GM06990 (cell line): ENCODE measurements at regions not wholly inside any gene's neighbourhood (a gene's known extent, or its start where the extent isn't known, plus 50 kb on each side); places are given as distances from the start of the nearest gene placed in this dataset.

Experiments
- DNase-seq: peaks from one replicate; pipeline ENCODE4 v3.0.0-alpha.2; 2011; ENCODE audit not compliant: insufficient read length; ENCODE audit errors: extremely low read depth
- H3K27me3 ChIP-seq: replicated peaks from 2 replicates; pipeline ENCODE4 v1.6.0; 2011; ENCODE audit warnings: low read length; ENCODE audit not compliant: control insufficient read depth, insufficient read depth
- H3K36me3 ChIP-seq: 2 replicates; pipeline ENCODE4 v1.5.1; 2011; ENCODE audit warnings: low read length; ENCODE audit not compliant: control insufficient read depth, insufficient read depth
- H3K4me3 ChIP-seq: replicated peaks from 2 replicates; pipeline ENCODE4 v1.5.1; 2011; ENCODE audit warnings: low read depth, mild to moderate bottlenecking, control low read depth, low read length
- TF ChIP-seq, protein P1 (sequence below): IDR thresholded peaks from 2 replicates; pipeline ENCODE4 v1.5.1; 2011; ENCODE audit warnings: low read length, control low read depth, mild to moderate bottlenecking, inconsistent platforms; ENCODE audit not compliant: insufficient read depth, poor library complexity, severe bottlenecking

GRCh38 chr4:66307641-66308438 lies 637.6 kb upstream of the EPHA5 start:
- Histone ChIP-seq H3K4me3 (no peak overlapping the region), H3K36me3 (no peaks in the 10 kb centered on the region), H3K27me3 (no peaks in the 10 kb centered on the region)
- TF ChIP-seq, protein P1, sequence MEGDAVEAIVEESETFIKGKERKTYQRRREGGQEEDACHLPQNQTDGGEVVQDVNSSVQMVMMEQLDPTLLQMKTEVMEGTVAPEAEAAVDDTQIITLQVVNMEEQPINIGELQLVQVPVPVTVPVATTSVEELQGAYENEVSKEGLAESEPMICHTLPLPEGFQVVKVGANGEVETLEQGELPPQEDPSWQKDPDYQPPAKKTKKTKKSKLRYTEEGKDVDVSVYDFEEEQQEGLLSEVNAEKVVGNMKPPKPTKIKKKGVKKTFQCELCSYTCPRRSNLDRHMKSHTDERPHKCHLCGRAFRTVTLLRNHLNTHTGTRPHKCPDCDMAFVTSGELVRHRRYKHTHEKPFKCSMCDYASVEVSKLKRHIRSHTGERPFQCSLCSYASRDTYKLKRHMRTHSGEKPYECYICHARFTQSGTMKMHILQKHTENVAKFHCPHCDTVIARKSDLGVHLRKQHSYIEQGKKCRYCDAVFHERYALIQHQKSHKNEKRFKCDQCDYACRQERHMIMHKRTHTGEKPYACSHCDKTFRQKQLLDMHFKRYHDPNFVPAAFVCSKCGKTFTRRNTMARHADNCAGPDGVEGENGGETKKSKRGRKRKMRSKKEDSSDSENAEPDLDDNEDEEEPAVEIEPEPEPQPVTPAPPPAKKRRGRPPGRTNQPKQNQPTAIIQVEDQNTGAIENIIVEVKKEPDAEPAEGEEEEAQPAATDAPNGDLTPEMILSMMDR: no peak
- no peak for DNase-seq

GRCh38 chr4:66300336-66300934 lies 630.1 kb upstream of the EPHA5 start:
- no peaks in the 10 kb centered on the region for H3K36me3 ChIP-seq
- TF ChIP-seq, protein P1: no peak
- H3K27me3 ChIP-seq: no peaks in the 10 kb centered on the region
- no peak for DNase-seq
- no peak overlapping the region for H3K4me3 ChIP-seq

DNA sequence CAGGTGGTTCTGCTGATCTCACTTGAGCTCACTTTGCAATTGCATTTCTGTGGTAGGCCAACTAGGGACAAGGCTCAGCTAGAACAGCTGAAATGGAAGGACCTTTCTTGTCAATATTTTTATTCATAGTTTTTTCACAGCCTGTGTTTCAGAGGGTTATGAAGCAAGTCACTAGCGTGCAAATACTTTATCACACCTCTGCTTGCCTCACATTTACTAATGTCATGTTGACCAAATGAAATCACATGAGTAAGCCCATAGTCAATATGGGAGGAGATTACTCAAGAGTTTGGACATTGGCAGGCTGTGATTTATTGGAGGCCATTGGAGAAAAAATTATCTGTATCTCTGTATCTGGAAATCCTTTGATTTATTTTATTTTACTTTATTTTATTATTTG lies 628.3 kb upstream of the EPHA5 start:
- TF ChIP-seq, protein P1: no peak
- DNase-seq: no peak
- no peaks in the 10 kb centered on the region for H3K27me3 ChIP-seq
- no peak overlapping the region for H3K4me3 ChIP-seq
- no peaks in the 10 kb centered on the region for H3K36me3 ChIP-seq

DNA sequence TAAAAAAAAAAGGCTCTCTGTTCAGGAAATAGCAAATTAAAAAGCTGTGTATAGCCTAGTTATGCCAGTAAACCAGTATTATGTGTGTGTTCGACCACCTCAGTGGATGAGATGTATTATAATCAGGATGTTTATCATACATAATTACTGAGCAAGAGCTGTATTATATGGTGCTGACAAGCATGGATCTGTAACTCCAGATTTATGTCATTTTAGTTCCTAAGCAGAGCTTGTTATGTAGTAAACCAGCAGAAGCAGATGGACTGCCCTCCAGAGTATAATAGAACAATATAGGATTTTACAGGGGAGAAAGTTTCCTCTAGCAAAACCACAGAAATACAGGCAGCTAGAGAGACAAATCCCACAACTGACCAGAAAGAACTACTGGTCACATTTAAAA lies 627.4 kb upstream of the EPHA5 start:
- DNase-seq: no peak
- H3K27me3 ChIP-seq: no peaks in the 10 kb centered on the region
- TF ChIP-seq, protein P1: no peak
- H3K36me3 ChIP-seq: no peaks in the 10 kb centered on the region
- no peak overlapping the region for H3K4me3 ChIP-seq

- H3K27me3 ChIP-seq: no peaks in the 10 kb centered on the region
- TF ChIP-seq, protein P1: no peak
- no peak for DNase-seq
- H3K4me3 ChIP-seq: no peak overlapping the region
- no peaks in the 10 kb centered on the region for H3K36me3 ChIP-seq
Measured at GRCh38 chr4:66294638-66295037, 624.3 kb upstream of the EPHA5 start.
